Motor neuron (in vitro differentiated cells): ENCODE measurements at regions not wholly inside any gene's neighbourhood (a gene's known extent, or its start where the extent isn't known, plus 50 kb on each side); places are given as distances from the start of the nearest gene placed in this dataset.

ENCODE experiments used
- ATAC-seq, 8 experiments: fragments of 200-7000 bp; cut with Tn5 transposase; replicated peaks in 6 of 8; 2 replicates each; pipeline ENCODE4 v1.8.0; 2021; ENCODE audit warnings: mild to moderate bottlenecking in 8 of 8, moderate library complexity in 8 of 8
- H3K27ac ChIP-seq, 2 donors: fragments of 250-450 bp; sonication (Bioruptor Pico); 2 replicates each; pipeline ENCODE4 v1.9.0; 2021; ENCODE audit warnings: antibody characterized with exemption in 2 of 2, mild to moderate bottlenecking in 2 of 2, moderate library complexity in 1 of 2
- H3K4me1 ChIP-seq, 2 donors: fragments of 250-450 bp; sonication (Bioruptor Pico); replicated peaks in 1 of 2; 2 replicates each; pipeline ENCODE4 v1.6.1; 2021; ENCODE audit warnings: antibody characterized with exemption in 2 of 2, mild to moderate bottlenecking in 2 of 2, moderate library complexity in 1 of 2
- H3K4me3 ChIP-seq, 5 donors: fragments of 250-450 bp; sonication (Bioruptor Pico); 2 replicates each; pipeline ENCODE4 v1.9.0; 2021; ENCODE audit warnings: antibody characterized with exemption in 5 of 5, mild to moderate bottlenecking in 5 of 5, moderate library complexity in 4 of 5
- WGBS, 10 experiments: fragments of 450-650 bp; shearing (Covaris generic); methylation state at CpG; one replicate each; pipeline ENCODE4 v1.0.0; 2022; 5-methylcytosine and 5-hydroxymethylcytosine counted together
- in situ Hi-C, 9 experiments: fragments of 400-800 bp; cut with MboI; loops; one replicate each; pipeline ENCODE4 v1.15.0; 2021; ENCODE audit warnings: low sequenced_read_pairs in 9 of 9, low pct_unique_long_range_greater_than_20kb in 2 of 9; ENCODE audit not compliant: unreplicated experiment in 9 of 9

DNA sequence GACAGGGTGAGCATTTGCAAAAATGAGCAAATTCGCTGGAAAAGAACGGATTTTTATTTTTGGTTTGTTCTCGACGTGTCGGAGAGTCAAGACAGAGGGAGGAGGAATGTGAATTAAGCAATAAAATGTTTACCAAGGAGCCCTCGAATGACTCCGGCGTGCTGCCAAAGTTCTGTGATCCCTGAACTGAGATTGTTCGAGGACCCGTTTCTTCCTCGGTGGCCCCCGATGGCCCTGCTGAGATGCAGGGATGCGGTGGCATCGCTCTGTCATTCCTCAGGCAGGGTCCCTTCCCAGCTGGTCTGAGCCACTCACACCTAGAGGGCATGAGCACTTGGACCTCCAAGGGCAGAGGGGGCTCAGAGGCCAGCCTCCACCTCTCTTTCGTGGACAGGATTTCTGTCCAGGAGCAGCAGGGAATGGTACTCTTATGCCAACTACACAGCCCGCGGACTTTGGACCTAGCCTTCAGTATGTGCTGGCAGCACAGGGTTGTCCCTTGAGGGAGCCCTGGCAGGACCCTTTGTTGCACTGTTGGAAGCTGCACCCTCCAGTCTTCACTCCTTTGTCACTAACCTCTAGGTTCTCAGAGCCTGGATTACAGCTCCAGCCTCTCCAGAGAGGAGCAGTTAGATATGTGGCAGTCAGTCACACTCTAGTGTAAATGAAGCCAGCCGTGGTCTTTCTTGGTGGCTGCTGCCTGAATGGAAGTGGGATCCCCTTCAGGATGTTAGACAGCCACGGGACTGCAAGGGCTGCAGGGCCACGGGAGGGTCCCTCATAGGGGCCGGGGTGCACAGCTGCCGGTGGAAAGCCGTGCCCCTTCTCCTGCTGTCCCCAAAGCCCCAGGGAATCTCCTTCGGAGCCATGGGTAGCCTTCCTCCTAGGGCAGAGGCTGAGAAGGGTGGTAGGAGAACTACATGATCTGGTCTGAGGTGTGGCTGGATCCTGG lies 109.4 kb upstream of the ANO1 start:
- in situ Hi-C loops: no loop called here
- peaks cover 5 to 10% of the 10 kb centered on the region in 2 donors for H3K4me1 ChIP-seq
- H3K27ac ChIP-seq: no peak overlapping the region
- ATAC-seq: no peak
- no peak overlapping the region for H3K4me3 ChIP-seq
- WGBS, 10 experiments: 52 to 93% (median 82%) methylated on average over 3 to 14 of the region's 24 CpGs; no CpG with 5 or more reads in 4 of the 10 experiments

DNA sequence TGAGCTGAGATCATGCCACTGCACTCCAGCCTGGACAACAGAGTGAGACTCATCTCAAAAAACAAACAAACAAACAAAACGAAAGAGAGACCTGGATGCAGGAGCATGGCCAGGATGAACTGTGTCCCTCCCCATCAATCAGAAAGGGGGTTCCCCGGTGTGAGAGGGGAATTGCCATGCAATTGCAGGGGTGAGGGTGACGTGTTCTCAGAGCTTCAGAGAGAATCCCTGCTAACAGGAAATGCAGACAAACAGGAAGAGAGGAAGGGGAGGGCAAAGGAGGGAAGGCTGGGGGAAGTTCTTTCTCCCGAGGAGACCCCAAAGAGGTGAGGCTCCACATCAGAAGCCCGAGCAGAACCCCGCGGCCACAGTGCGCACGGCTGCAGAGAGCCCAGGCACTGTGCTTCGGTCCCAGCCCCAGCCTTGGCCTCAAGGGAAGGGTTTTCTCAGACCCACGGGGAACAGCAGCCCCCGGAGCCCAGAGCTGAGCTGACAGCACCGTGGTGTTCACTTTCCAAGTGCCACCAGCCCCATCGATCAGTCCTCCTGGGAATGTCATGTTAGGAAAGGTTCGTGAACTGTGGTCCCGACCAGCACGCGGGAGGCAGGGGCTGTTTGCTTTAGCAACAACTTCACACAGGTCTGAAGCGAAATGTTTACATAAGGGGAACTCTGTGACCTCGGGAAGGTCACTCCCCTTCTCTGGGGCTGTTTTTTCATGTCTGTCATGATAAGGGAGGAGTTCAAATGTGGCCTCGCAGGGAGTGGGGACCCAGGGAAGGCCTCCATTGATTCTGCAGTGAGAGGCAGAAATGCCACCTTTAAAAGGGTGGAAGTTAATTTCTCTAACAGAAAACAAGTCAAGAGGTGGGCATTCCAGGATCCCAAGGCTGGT lies 108.0 kb upstream of the ANO1 start:
- in situ Hi-C loops: no loop called here
- H3K4me3 ChIP-seq: no peak overlapping the region
- H3K27ac ChIP-seq: no peak overlapping the region
- 12 to 58% (median 45%) methylated on average over 1 to 11 of the region's 21 CpGs; no CpG with 5 or more reads in 3 of the 10 experiments for WGBS, 10 experiments
- ATAC-seq: no peak
- H3K4me1 ChIP-seq: peaks cover 0 to 5% of the 10 kb centered on the region in 2 donors

DNA sequence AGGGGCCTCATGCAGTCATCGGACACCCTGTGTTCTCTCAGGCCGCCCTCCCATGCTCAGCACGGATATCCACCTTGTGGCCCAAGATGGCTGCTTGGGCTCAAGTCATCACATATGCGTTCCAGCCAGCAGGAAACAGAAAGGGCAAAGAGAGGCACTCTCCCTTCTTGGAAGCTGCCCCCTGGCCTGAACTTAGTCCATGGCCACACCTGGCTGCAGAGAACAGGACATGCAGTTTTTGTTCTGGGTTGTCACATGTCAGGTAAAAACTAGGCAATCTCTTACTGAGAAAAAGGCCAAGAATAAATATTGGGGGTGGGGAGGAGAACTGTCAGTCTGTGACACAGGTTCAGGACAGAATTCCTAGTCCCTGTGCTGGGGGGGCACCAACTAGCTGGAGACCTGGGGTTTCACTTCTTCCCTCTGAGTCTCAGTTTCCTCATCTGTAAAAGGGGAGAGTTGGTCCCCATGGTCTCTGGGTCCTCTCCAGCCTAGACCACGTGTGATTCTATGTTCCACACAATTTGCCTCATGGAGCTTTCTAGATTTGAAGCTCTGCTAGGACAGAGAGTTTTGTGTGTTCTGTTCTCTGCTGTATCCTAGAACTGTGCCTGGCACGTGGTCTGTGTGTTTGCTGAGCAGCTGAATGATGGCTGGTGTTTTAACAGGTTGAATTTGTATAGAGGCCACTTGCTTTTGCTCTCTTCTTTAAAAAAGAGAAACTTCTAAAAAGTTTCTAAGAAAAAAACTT lies 107.2 kb upstream of the ANO1 start:
- Histone ChIP-seq H3K4me1 (peaks cover 0 to under 1% of the 10 kb centered on the region in 2 donors), H3K4me3 (no peak overlapping the region), H3K27ac (no peak overlapping the region)
- 17 to 100% (median 79%) methylated on average over 1 to 3 of the region's 6 CpGs for WGBS, 10 experiments
- in situ Hi-C loops: no loop called here
- no peak for ATAC-seq

DNA sequence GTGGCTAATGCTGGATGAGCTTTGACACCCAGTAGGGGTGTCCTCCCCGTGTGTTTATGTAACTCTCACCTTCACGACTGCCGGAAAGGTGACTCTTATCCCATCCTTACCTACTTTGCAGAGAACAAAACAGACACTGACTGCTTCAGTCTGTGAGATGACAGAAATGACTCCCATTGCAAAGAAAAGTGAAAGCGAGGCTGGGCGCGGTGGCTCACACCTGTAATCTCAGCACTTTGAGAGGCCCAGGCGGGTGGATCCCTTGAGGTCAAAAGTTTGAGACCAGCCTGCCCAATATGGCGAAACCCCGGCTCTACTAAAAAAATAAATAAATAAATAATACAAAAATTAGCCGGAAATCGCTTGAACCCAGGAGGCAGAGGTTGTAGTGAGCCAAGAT lies 106.4 kb upstream of the ANO1 start:
- ATAC-seq: no peak
- Histone ChIP-seq H3K4me1 (peaks cover 3% of the 10 kb centered on the region in 2 donors), H3K4me3 (no peak overlapping the region), H3K27ac (no peak overlapping the region)
- in situ Hi-C loops: no loop called here
- WGBS, 10 experiments: 33 to 100% (median 94%) methylated on average over 1 to 11 of the region's 11 CpGs; no CpG with 5 or more reads in 1 of the 10 experiments

DNA sequence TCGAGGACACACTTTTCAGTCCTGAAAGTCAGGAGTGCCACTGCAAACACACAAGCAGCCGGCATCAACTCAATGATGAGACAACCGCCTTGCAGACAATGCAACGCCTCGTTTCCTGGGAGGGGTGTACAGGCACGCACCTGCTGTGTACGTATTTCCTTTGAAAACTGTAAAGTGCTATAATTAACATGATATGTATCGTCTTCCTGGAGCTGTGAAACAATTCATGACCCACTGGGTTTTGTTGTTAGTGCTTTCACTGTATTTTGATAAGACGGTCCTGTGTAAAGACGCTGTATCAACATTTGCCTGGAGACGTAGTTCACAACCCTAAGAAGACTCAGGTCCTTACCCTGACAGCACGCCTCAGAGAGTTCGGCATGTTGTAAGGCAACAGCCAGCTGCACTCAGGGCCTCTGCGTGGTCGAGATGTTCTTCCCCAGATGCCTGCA lies 105.7 kb upstream of the ANO1 start:
- H3K27ac ChIP-seq: no peak overlapping the region
- 33 to 100% (median 73%) methylated on average over 1 to 11 of the region's 15 CpGs; no CpG with 5 or more reads in 1 of the 10 experiments for whole genome bisulfite sequencing, 10 experiments
- ATAC-seq: peak in 1 of 8 experiments; percentile 72
- peaks cover 5 to 7% of the 10 kb centered on the region in 2 donors for H3K4me1 ChIP-seq
- no peak overlapping the region for H3K4me3 ChIP-seq
- in situ Hi-C loops: no loop called here

DNA sequence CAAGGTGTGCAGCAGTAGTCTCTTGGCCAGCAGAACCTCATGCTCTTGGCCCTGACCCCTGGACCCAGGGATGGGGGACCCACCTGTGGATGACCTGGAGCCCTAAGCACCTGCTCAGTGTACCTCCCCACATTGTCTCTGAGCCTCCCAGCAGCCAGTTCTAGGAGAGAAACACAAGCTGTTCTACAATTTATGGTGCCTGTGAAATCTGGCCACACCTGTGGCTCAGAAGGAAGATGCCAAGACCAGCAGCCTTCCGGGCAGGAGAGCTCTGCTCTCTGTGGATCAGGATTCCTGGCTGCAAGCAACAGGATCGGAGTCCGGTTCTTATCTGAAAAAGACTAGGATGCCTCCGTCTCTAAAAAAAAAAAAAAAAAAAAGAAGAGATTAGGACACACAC lies 103.6 kb upstream of the ANO1 start:
- in situ Hi-C loops: no loop called here
- Histone ChIP-seq H3K4me1 (peaks cover 5 to 7% of the 10 kb centered on the region in 2 donors), H3K27ac (no peak overlapping the region), H3K4me3 (no peak overlapping the region)
- ATAC-seq: no peak
- WGBS, 10 experiments: 0 to 100% (median 84%) methylated on average over 1 to 4 of the region's 4 CpGs; no CpG with 5 or more reads in 4 of the 10 experiments

DNA sequence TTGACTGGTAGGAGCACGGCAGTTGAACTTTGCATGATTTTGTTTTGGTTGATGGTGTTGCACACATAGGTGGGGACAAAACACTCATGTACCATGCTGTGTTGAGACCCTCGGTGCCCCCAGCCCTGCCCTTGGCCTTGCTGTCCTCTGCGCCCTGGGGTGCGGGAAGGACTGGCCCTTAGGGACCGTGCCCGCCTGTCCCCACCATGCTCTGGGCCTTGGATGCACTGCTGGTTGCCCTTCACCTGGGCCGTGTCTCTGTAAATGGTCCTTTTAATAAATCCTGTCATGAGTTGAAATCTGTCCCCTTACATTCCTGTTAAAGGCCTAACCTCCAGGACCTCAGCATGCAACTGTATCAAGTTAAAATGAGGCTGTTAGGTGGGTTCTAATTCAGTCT lies 102.3 kb upstream of the ANO1 start:
- Histone ChIP-seq H3K4me3 (no peak overlapping the region), H3K4me1 (peaks cover 5 to 7% of the 10 kb centered on the region in 2 donors), H3K27ac (no peak overlapping the region)
- in situ Hi-C loops: no loop called here
- WGBS, 10 experiments: 27 to 100% (median 85%) methylated on average over 1 to 3 of the region's 7 CpGs; no CpG with 5 or more reads in 2 of the 10 experiments
- ATAC-seq: no peak

DNA sequence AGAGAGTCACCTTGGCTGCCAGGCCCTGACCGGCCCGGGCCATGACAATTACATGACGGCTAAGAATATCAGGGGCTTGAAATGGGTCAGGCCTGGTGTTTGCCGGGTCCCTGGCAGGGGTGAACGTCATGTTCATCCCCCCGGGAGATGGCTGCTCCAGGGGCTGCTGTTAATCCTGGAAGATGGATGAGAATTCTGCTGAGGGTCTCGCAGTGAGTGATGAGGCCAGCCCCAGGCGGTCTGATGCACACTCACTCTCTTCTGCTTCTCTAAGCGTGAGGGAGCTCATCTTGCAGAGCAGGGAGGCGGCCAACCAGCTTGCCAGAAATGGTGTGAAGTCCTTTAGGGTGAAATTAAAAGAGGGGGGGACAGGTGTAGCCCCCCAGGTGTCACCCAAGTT lies 101.3 kb upstream of the ANO1 start:
- Histone ChIP-seq H3K4me1 (peaks cover 5 to 13% of the 10 kb centered on the region in 2 donors), H3K27ac (peak overlapping the region in 1 of 2 donors; percentile 25), H3K4me3 (no peak overlapping the region)
- in situ Hi-C loops: no loop called here
- ATAC-seq: peak in 2 of 8 experiments; percentile 60 to 66
- WGBS, 10 experiments: 0 to 100% (median 58%) methylated on average over 1 to 6 of the region's 10 CpGs; no CpG with 5 or more reads in 2 of the 10 experiments

DNA sequence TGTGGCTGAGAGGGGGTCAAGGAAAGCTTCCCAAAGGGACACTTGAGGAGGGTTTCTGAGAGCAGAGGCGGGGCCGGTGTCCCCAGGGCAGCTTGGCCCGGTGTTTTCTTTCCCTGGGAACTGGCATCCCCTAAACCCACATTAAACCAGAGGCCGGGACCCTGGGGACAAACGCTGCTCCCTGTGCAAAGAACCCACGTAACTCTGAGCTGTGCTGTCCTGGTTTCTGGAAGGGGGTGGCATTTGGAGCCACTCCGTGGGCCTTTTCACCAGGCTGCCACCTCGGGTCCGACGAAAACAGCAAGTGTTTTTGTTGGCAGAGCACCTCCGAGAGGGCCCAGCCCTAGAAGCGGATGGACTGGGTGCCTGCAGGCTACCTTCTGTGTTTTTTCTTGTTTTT lies 100.2 kb upstream of the ANO1 start:
- WGBS, 10 experiments: 0 to 100% (median 67%) methylated on average over 1 to 9 of the region's 12 CpGs; no CpG with 5 or more reads in 4 of the 10 experiments
- Histone ChIP-seq H3K4me3 (no peak overlapping the region), H3K4me1 (peaks cover 10 to 19% of the 10 kb centered on the region in 2 donors), H3K27ac (no peak overlapping the region)
- in situ Hi-C loops: no loop called here
- ATAC-seq: no peak

DNA sequence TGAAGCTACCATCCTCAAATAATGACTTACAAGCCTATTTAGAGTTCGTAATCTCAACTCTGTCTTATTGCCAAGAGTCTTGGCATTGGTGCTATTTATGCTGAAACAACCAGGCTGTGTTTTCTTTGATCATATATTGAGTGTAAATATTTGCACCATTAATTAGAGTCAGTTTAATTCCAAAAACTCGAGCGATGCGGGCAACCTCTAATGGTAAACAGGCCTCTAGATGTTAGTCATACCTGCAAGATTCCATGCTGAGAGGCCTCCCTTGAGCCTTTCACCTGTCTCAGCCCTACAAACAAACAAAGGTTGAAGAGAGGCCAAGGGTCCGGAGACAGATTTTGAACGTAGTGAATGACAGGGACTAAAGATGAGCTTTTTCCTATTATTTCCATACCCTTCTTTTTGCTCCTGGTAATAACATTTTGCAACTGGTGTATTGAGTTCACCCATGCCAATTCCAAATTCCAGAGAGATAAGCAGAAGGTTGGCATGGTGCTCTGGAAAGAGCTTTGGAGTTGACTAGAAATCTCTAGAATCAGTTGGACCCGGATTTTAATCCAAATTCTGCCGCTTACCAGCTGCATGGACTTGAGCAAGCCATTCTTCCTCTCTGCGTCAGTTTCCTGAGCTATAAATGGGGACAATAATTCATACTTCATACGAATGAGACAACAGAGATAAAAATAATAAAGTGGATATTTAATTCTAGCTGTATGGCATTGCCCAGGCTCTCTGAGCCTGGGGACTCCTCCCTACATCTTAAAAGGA lies 99.1 kb upstream of the ANO1 start:
- WGBS, 10 experiments: 18 to 100% (median 81%) methylated on average over 1 to 10 of the region's 10 CpGs
- Histone ChIP-seq H3K4me3 (no peak overlapping the region), H3K27ac (no peak overlapping the region), H3K4me1 (peaks cover 17 to 21% of the 10 kb centered on the region in 2 donors)
- no peak for ATAC-seq
- in situ Hi-C loops: no loop called here

DNA sequence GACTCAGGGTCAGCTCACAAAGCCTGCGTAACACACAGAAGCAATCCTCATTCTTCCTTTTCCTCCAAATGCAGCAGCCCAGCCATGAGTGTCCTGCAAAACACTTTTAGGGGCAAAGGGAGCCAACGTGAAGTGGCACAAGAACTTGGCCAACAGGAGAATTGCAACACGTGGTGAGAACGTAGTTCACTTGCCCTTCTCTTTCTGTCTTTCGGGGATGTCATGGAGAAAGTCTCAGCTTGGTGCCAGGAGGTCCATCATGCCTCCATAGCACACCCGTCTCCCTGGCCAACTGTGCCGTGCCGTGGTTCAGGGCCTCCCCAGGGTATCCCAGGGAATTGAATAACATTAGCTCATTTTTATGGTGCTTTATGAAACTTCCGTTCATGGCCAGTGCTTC lies 98.5 kb upstream of the ANO1 start:
- Histone ChIP-seq H3K27ac (no peak overlapping the region), H3K4me1 (peaks cover 17 to 25% of the 10 kb centered on the region in 2 donors), H3K4me3 (no peak overlapping the region)
- ATAC-seq: no peak
- WGBS, 10 experiments: 56 to 94% (median 67%) methylated on average over 1 to 6 of the region's 9 CpGs; no CpG with 5 or more reads in 5 of the 10 experiments
- in situ Hi-C loops: no loop called here
